Dermis blood vessel endothelial cell (primary cell): ENCODE measurements at regions not wholly inside any gene's neighbourhood (a gene's known extent, or its start where the extent isn't known, plus 50 kb on each side); places are given as distances from the start of the nearest gene placed in this dataset.

Source experiments
- DNase-seq: peaks from one replicate; pipeline ENCODE4 v3.0.0; 2010

DNA sequence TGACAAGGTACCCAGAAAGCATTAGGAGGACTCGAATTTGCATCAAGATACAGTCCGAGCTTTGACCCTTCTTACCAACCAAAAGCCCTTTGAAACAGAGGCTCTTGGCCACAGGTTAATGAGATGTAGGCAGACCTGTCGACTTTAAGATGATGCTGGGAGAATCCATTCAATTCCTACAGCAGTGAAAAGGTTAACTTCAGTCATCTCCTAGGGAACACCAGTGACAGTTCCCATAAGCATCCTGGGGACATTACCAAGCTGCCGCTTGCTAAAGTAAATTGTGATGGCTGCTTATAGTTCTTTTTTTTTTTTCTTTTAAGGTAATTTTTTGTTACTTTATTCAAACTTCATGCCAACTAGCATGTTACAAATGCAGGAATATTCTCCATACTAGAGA, 379.3 kb downstream of the SOX11 start:
- no peak for DNase-seq

DNA sequence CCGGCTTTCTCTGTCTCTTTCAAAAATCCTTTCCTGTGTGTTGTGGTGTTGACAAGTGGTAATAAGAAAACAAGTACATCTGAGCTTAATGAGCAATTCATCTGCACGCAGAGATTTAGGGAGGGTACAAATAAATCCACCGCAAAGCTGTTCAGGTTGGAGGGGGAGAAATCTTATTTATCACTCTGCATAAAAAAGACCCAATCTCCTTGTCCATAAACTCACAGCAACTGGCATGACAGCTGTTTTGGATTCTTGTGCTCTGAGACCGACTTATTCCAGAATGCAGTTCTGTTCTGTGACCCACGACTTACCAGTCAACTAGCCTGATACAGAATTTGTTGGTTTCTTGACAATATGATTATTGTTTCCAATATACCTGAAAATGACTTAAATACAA, 380.1 kb downstream of the SOX11 start:
- DNase-seq: no peak

DNA sequence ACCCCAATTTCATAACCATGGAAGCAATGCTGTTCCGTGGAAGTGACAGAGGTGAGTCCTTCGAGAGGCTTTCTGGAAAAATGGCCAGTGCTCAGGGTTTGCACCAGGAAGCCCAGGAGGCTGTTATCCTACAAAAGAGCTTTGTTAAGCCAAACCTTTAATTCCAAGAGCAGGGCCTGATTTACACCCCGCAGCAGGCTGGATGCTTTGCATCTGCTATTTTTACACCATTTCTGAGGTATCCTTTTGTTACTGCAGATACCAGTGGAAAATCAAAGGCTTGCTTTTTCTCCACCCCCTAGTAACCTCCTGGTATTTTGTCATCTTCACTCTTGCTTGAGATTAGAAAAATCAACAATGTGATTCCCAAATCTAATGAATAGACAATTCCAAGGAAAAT, 380.6 kb downstream of the SOX11 start:
- DNase-seq: no peak

DNA sequence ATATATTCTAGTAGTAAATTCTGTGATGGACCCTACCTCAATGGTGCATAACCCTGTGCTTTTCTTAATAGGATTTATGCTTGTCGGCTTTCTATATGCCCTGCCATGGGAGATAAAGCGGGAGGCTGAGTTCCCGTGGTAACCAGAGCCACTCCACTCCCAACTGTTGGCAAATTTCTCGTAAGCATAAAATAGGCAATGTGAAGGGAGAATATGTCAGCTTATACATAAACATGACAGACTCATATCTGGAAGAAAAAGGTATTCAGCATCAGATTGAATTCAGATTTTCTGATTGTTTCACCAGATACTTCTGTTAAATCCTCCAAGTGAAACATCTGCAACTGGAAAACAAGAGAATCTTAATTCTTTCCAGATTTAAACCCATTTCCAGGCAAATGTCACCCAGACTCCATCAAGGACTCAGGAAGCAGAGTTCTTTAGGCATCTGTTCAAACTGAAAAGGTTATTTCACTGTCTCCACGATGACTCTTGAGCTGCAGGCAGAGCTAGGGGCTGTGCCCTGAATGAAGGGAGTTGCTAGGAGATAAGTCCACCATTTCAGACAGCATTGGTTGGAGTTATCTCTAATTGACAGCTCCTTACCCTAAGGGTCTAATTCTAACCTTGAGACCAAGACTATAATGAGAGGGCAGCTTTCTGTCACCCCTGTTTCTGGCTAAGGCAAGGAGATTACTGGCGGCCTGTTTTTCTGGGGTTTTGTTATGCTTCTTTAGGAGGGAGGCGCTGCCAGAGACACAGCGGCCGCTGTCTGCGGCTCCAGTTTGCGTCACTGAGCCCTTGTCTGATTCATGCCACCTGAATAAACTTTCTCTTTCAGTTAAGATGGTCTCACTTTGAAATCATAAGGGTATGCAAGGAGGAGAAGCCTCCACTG, 381.3 kb downstream of the SOX11 start:
- DNase-seq: no peak

DNA sequence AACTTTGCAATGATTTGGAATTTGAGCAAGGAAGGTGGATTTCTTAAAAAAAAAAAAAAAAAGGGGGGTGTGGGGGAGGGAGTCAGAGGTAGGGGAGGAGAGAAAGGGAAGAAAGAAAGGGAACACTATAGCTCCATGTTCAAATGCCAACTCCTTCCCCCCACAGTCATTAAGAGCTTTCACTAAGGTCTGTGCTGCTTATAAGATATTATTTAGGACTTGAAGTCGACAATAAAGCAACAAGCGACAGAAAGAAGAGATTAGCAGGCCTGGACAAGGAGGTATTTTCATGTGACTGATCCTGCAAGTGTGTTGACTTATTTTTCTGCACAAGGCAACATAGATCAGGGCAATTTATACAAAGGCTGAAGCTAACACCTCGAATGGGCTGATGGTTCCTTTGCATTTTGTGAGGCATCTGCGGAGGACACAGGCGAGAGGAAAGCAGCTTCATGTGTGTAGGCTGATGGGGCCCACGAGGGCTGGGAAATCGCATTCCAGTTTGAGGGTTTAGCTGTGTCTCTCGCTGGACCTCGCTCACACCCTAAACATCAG, 382.0 kb downstream of the SOX11 start:
- DNase-seq: no peak

DNA sequence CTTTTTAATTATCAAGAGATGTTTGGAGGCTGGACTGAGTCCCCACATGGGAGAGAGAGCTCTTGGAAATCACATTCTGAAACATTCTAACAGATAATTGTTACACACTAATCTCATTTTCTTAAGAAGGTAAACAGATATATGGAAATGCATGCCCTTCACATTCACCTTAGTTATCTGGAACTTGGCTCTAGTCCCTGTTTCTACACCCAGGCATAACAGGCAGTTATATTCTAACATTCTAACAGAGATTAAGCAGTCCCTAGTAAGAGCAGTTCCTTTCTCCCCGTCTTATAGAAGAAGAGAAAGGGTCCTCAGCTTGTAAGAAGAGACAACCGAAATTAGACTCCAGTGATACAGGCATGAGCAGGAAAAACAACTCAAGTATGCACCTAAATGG, 385.4 kb downstream of the SOX11 start:
- DNase-seq: no peak

DNA sequence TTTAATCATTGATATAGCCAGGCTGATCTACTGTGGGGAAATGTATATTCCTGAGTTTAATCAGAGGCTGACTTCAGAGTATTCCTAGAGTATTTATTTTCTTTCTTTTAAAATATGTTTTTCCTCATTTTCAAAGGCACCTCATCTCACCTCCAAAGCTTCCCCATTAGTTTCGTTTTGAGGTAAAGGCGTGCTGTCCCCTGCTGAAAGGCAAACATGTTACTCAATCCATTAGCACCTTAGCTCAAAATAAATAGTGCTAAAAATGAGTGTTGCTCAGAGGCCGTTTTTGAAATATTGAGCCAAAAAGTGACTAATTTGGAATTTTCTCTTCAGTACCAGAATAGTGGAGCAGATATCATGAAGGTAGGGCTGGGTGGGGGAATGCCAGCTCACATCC, 386.2 kb downstream of the SOX11 start:
- no peak for DNase-seq

DNA sequence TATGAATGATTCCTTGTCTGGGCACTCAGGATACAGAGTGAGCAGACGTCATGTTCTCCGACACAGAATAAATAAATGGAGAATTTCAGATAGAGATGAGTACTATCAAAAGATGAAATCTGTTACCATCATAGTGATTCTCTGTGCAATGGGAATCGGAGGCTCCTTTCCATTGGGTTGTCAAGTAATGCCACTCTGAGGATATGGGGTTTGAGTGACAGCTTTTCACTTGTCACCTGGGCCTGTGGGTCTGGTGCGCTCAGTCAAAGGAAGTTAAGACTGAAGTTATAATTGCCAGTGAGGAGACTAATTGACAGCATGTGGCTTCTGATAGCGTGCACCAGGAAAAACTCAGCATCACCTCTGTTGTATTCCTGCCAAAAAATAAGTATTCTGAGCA, 387.2 kb downstream of the SOX11 start:
- DNase-seq: no peak

DNA sequence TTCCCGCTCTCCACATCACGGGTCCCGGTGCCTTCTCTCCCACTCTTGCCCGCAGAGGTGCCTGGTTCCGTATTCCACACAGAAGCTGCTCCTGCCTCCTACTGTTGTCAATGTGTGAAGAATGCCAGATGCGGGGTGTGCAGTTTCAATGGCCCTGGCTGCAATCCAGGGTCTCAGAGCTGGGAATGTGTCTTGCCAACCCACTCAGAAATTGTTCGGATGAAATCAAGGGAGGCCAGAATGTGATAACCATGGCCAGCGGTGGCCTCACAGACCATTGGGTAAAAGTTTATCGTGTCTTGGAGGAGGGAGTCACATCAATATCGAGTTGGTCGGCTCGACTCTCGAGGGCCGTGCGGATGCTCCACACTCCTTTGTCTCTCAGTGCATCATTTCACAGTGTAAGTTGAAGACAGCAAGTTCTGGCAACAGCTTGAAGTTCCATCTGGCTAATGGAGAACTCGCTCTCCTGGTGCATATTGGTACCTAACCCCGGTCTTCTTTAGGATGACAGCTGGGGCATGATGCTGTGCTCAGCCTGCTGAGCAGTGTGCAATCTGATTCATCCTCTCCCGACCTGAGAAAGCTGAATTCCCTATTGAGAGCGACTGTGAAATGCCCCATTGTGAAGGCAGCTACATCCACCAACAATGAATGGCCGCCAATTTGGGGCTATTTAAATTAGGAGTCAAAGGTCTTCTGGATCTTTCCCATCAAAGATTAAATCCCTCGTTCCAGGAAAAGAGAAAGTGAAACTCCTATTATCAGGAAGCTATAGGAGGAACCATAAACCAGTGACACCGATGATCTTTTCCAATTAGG, 389.0 kb downstream of the SOX11 start:
- DNase-seq: no peak

DNA sequence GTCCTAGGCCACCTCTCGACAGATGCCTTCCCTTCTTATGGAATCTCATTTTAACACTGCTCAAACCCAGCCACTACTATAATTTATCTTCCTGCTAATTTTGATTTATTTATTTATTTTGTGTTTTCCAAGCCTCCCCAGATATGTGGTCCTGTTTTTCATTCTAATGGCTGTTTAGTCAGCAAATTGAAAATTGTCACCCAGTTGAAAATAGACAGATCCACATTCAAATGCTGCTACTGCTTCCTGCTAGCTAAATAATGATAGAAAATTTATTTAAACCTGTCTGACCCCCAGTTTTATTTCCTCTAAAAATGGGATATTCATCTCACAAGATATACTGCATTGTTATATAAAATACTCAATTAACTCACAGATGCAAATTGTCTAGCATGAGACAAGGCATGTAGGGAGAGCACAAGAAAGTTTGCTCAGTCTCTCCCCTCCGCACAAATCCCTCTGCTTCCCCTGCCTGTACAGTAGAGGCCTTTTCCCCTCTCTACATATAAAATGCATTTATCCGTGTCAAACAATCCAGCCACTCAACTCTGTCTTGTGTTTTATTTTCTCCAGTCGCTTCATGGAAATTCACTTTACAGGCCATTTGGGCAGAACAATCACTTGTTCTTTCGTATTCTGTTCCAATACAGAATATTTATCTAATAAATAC, 389.9 kb downstream of the SOX11 start:
- no peak for DNase-seq

DNA sequence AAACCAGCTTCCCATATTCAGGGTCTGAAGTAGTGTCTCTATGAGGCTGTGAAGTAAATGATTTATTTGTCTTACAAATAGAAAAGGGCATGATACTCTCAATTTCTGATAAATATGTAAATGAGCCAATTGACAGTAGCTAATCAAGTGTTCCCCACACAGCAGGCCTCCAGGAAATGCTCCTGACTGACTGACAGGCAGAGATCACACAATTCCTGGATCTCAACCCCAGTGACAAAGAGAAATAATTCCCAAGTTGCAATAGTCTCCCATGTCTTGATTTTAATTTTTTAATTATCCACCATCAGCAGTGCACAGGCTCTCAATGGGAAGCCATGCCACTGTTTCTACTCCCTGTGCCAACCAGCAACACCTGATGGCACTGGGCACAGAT, 390.4 kb downstream of the SOX11 start:
- DNase-seq: no peak

DNA sequence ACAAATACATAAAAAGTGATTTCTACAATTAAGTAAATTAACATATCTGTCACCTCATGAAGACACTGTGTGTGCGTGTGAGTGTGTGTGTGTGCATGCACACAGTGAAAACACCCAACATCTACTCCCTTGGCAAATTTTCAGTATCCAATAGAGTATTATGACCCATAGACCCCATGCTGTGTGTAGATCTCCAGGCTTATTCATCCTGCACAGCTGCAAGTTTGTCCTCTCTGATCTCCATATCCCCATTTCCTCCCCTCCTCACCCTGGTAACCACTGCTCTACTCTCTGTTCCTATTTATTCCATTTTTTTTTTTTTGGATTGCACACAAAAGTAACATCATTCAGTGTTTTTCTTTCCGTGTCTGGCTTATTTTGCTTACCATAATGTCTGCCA, 391.0 kb downstream of the SOX11 start:
- no peak for DNase-seq

DNA sequence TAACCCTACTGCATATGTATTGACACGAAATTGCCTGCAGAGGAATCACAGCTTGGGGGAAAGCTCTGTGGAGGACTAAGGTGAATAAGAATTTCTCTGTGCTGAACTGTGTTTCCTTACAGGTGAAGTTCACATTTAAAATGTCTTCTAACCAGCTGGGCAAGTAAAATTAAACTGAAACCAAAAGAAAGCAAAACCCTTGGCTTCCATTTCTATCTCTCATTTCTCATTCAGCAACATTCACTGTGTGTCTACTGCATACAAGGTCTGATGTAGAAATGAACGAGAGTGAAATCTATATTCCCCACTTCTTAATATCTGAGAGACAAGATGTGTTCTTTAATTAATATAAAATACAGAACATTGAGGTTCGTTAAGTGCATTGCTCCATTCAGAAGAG, 397.3 kb downstream of the SOX11 start:
- DNase-seq: no peak

DNA sequence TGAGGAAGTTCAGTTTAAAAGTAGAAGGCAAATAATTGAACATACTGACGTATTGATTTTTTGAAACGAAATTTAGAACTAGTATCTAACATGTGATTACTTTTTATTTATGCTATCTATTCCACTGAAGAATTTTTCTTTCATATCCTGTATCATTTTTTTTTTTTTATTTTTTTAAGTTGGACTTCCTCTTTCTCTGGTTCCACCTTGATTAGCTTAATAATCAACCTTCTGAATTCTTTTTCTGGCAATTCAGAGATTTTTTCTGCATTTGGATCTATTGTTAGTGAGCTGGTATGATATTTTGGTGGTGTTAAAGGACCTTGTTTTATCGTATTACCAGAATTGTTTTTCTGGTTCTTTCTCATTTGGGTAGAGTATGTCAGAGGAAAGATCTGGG, 411.2 kb downstream of the SOX11 start:
- no peak for DNase-seq

DNA sequence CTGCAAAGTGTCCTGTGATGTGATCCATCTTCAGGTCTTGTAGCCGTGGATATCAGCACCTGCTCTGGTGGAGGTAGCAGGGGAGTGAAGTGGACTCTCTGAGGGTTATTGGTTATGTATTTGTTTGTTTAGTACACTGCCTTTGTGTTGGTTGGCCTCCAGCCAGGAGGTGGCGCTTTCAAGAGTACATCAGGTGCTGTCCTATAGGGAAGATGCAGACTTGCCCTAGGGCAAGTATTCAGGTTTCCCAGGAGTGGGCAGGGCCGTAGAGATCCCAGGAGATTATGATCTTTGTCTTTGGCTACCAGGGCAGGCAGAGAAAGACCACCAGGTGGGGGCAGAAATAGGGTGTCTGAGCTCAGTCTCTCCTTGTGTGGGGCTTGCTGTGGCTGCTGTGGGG, 411.8 kb downstream of the SOX11 start:
- DNase-seq: no peak

DNA sequence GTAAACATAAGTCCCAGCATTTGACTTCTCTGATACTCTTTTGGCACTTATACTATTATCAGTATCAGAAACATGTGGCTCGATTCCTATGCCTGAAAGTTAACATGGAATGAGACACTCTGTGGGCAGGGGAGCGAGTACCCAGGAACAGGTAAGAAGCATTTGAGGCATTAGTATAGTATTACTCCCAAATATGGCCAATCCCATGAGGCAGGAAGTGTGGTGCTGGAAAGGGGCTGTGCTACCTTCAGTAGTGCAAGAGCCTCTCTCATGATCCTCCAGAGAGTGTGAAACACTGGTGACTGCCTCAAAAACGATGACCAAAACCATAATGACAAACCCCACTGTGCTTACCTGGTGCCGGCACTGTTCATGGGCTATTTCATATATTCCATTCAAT, 415.1 kb downstream of the SOX11 start:
- DNase-seq: no peak

DNA sequence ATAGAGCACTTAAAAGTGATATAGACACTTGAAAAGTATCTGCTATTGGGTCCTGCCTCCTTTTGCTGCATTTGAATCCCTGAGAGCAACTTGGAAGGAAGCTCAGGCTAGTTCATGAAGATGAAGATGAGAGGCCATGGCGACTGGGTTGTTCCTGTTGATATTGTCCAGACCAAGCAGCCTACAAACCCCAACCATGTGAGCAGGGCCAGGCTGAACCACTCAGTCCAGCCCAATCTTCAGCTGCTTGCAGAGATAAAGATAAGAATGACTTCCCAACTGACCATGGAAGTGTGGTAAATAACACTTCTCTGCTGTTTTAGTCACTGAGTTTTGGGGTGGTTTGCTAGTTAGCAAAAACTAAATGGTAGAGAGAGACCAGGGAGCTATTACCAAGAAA, 417.6 kb downstream of the SOX11 start:
- no peak for DNase-seq

DNA sequence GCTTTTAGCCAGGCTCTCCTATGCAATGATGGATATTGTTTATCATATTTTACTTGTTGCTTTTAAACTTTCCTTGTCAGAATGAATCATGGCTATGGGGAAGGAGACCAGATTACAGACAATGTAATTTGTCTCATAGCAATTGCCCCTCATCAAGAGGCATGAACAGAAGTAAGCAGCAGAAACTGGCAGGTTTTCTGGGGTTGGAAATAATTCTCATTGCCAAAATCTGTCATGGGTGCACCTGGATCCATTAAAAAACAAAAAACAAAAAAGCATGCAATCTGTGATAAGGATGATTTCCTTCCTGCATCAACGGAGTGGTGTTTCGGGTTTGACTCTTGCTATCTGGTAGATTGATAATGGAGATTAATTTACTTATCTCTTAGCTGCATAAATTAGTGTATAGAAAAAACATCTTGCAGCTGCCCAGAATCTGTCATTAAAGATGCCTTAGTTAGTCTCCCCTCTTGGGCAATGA, 419.6 kb downstream of the SOX11 start:
- no peak for DNase-seq

DNA sequence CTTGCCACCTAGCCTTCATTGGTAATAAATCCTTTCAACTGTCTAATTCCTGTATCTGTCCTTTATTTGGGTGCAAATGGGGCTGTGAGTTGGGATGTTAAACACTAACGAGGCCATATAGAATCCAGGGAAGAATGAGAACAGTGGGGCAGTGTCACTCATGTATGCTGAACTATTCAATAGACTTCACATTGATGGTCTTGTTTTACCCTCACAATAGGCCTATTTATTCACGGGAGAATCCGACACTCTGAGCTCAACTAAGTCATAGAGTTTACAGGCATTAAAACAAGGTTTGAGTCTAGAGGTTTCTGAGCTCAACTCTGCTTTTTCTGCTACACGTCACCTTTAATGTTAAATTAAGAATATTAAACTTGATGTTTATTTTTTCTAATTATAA, 421.6 kb downstream of the SOX11 start:
- DNase-seq: no peak

DNA sequence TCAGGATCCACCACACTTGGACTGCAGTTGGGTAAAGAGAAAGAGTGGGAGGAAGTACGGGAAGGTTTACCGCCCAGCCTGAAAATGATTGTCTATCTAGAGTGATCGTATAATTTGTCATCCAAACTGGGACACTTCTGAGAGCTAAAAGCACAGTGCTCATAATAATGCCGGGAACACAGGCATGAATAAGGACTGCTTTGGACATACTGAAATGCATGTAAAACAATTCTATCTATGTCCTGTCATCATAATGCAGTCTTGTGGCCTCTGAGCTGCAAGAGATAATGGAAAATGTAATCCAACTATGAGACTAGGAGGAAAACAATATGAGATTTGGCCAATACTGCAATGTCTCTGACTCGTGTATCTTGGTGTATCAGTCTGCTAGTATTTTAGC, 435.5 kb downstream of the SOX11 start:
- no peak for DNase-seq

DNA sequence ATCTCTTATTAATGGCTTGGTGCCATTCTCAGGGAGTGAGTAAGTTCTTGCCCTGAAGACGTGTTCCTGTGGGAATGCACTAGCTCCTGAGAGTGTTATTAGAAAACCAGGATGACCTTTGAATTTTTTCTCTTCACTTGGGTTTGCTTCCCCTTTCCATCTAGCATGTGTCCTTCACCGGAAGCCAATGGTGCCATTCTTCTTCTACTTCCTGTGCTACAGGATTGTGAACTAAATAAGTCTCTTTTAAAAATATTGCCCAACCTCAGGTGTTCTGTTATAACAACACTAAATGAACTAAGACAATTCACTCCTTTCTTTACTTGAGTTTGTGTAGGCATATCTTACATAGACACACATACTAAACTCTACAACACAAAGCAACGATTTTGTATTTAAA, 447.0 kb downstream of the SOX11 start:
- DNase-seq: no peak

DNA sequence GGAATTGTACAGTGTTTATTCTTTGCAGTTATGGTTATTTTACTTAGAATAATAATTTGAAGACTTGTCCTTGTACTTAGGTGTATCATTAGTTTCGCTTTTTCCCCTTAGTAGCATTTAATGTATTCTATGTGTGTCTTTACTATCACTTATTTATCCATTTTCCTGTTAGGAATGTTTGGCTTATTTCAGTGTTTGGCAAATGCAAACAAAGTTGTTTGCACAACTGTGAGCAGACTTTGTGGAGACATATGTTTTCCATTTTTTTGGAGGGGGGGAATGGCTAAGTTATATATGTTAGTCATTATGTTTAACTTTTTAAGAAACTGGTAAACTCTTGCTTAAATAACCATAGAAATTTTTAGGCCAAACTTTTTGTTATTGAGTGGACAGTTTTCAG, 447.7 kb downstream of the SOX11 start:
- DNase-seq: no peak

DNA sequence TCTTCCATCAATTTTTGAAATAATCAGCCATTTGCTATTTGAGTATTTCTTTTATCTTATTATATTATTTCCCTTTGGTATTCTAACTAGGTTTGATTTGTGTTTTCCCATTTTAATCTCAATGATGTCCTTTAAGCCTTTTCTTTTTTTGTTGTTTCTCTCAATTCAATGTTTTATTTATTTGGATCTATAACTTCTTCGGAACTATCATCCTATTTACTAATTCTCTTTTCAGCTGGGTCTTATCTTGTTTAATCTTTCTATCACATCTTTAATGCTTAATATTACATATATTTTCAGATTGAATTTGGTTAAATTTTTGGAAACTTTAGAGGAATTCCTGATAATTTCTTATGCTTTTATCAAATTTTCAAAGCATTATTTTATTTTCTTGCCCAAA, 448.3 kb downstream of the SOX11 start:
- DNase-seq: no peak
